Stimulated activated CD8-positive, alpha-beta memory T cell treated with anti-CD3 and anti-CD28 coated beads, Interleukin-2, amount 100 ng/mL, for 48 hours (primary cell): ENCODE measurements at regions not wholly inside any gene's neighbourhood (a gene's known extent, or its start where the extent isn't known, plus 50 kb on each side); places are given as distances from the start of the nearest gene placed in this dataset.

ENCODE experiments used
- DNase-seq, 2 donors: peaks; one replicate each; pipeline ENCODE4 v3.0.0-alpha.2; 2020; ENCODE audit warnings: low read depth in 2 of 2

DNA sequence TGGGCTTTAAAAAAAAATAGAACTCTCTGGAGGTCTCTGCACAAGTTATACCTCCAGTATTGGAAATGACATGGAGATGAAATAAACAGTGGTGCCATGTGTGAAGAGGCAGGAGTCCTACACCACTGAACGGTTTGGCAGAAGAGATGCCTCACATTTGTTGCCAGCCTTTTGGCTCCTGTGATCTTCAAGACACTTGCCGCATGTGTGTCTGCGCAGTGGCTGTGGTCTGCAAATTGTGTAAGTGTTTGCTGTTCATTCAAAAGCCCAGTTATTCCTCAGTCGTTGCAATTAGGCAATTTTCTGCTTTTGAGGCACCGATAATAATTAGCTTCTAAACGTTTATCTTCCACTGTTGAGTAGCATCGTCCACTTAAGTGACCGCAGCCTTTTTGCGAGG lies 319.1 kb downstream of the BRD1 start:
- DNase-seq = no peak

DNA sequence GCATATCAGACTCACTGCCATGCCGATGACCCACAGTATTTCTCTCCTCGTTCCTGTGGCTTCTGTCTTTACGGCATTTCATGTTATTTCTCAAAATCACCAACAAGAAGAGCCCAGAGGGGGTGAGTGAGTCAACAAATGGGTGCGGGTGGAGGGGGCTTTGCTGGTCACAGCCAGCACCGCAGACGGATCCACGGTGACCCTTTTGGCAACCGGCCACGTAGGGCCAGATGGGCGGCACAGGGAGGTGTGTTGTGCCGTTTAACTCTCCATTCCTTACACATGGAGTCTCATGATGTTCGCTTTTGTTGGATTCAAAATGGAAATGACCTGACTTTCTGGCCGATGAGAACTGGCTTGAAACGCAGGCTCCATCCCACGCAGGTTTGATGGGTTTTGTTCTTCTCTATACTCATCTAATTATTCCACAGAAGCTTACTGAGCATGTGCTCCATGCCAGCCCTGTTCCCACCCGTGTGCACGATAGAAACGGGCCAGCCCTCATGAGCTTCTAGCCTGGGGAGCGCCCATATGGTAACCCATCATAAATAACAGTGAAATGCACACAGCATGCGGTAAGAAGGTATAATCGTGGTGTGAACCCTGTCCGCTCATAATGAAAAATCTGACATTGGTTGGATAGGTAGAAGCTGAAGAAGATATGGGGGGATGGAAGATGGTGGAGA lies 319.9 kb downstream of the BRD1 start:
- no peak for DNase-seq

DNA sequence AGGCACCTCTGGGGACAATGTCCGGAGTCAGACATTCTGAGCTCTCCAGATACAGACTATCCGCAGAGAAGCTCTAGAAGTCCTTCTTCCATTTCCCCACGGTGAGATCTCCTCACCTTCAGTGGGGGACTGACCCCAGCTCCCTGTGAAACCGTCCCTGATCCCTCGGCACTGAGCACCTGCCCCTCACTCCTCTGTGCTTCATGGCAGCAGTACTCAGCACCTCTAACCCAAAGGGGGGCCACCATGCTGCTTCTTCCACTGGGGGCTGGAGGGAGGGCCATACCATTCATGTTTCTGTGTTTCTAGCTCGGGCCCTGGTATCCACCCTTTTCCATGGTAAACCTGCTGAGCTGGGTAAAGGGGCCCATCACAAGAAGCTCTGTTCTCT lies 321.7 kb downstream of the BRD1 start:
- DNase-seq = no peak

DNA sequence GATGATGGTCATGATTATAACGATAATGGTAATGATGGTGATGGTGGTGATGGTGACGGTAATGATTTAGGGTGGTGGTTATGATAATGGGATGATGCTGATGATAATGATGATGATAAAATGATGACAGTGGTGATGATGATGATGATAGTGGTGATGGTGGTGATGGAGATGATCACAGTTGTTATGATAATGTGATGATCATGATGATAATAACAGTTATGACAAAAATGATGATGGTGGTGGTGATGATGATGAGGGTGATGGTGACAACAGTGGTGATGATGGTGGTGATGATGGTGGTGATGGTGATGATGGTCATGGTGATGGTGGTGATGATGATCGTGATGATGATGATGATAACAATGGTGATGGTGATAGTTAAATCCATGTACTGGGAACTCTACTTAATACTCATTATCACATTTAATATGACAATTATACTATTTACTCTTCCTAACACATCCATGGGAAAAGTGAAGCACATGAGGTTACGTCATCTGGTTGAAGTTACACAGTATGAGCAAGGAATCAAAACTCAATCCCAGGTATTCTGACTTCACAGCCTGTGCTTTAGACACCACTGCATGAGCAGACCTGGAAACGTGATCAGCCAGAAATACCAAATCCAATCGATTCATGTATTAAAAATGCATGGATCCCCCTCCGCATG lies 322.2 kb downstream of the BRD1 start:
- no peak for DNase-seq

DNA sequence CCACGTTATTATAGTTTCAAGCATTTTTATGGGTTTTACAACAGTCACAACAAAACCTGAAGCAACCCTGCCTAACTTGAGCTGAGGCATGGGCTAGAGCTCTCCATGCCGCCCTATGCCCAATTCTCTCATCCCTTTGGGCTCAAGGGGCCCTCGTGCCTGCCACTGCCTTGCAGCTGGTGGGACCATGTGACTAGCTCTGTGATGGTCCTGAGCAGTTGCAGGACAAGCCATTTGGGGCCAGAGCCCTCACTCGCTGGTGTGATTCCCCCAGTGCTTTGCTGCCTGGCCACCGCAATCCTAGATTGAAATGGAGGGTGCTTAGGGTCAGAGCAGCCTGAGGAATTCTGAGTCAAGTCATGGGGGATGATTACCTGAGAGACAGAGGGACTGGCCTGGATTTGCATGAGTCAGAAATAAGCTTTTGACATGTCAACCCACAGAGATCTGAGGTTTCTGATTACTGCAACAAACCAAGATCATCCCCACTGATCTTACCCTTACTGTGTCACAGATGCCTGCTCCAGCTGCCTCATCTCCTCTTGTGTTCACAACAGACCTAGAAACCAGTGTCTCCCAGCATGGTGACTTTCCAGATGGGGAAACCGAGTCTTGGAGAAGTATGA lies 323.7 kb downstream of the BRD1 start:
- no peak for DNase-seq

DNA sequence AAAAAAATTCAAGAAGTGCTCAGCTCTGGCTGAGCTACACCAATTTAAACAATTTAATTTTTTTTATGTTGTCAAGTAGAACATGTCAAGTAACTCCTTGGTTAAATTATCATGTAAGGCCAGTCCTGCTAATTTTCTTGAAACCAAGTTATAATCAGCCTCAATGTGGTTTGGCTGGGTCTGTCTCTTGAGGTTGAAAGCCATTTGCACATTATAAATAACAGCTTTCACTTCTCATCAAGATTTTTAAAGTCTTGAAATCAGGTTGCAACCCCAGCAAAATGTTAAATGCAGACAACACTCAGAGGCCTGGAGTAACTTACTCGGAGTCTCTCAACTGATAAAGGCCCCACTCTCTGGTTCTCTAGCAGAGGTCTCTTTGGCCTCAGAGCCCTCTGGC lies 324.4 kb downstream of the BRD1 start:
- DNase-seq = no peak

DNA sequence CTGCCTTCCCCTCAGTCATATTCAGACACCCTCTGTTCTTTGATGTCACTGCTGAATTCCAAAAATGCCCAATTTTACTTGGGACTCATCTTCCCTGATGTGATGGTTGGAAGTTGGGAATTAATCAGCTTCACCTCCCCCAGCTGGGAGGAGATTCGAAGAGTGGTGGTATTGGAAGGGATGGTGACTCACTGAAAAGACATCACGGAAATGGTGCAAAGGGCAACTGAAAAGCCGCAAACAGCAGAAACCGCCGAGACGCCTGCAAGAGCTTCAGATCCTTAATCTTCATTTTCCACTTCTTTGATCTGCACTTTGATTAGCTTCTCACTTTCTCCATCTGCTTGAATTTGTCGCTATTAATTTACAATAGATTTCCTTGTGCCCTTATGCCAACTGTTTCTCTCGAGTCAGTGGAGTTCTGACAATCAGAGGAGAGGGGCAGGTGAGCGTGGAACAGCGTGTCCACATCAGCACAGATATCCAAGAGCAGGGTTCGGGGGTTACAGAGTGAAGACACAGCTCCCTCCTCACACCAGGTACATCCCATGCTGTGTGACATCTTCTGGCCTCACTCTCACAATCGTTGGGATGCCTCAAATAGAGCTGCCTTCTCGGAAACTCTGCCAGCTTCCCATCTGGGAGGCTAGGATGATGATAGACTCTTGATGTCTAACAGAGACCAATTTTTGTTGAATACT lies 325.4 kb downstream of the BRD1 start:
- no peak for DNase-seq

DNA sequence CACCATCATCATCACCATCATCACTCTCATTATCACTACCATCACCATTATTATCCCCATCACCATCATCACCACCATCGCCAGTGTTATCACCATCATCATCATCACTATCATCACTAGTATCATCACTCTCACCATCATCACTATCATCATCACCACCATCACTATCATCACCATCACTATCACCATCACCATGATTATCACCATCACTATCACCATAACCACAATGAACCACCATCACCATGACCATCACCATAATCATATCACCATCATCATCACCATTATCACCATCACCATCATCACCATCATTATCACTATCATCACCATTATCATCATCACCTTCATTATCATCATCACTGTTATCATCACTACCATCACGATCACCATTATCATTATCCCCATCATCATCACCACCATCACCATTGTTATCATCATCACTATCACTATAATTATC lies 326.7 kb downstream of the BRD1 start:
- no peak for DNase-seq

DNA sequence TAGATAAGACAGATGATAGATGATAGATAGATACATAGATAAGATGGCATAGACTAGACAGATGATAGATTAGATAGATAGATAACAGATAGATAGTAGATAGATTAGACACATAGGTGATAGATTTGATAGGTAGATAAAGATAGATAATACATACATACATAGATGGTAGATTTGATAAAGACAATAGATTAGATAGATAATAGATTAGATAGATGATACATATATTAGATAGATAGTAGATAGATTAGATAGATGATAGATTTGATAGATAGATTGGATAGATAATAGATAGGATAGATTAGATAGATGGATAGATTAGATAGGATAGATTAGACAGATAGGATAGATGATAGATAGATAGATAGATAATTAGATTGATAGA lies 327.6 kb downstream of the BRD1 start:
- DNase-seq = no peak

DNA sequence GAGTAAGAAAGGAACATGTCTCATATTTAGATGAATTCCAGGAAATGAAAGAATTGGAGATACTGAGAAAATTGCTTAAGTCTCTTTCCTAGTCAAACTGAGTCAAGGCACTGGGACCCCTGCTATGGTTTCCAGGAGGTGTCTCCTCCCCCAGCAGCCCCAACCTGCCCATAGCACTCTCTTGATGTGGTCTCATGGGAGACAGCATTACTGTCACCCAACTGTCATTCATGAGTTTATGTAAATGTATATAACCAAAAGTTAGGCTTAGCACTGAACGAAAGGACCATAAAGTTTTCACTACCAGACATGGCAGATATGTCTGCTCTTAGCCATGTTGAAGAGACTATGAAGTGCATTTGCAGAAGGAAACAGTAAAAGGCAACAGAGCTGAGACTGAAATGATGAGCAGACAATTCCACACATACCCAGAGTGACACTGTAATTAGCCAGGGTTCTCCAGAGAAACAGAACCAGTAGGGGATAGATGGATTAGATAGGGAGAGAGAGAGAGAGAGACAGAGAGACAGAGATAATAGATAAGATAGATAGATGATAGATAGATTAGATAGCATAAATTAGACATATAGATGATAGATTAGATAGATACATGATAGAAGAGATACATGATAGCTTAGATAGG lies 328.1 kb downstream of the BRD1 start:
- no peak for DNase-seq

DNA sequence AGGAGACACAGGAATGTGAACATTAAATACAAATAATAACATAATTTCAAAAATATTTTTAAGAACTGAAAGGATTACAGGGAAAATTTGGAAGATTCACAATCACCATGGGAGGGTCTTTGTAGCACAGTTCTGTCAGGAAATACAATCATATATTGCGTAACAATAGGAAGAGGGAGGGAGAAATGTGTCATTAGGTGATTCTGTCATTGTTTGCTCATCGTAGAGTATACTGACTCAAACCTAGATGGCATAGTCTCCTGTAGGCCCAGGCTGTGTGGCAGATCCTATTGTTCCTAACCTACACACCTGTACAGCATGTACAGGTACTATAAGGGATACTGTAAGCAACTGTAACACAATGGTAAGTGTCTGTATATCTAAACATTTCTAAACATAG lies 330.4 kb downstream of the BRD1 start:
- DNase-seq = no peak

DNA sequence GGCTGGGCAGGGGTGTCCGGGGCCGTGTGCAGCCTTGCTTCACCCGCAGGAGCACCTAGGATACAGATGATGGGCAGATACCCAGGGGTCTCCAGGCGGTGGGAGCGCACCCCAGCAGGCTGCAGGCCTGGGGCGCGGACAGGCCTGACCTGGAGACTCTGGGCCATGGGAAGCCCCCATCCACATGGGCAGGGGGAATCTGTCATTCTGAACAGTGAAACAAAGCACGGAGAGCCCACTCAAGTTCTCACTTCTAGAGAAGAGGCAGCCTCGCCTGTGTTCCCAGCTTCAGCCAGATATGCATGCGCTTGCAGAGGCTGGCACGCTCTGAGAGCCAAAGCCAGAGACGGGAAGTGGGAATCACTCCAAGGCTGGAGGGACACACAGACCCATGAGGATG lies 333.1 kb downstream of the BRD1 start:
- DNase-seq = no peak

DNA sequence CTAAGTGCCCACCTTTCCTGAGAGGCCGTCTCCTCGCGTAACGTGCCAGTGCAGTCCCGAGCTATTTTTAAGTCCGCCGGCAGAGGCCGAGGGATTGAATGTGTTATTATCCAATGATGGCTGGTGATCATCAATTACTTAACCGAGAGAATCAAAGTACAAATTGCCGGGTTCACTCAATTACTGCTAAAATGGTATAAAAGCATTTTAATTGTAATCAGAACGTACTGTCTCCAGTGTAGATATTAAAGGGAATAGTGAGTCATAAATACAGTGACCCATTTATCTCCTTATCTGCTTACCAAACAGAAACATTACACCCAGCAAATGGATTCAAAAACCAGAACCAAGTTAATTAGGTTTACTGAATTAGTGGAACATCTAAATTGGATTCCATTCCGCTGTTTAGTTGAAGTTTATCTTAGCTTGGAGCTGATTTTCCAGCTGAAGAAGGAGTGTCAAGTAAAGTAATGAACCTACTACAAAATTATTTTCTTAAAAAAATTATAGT lies 334.9 kb downstream of the BRD1 start:
- no peak for DNase-seq

DNA sequence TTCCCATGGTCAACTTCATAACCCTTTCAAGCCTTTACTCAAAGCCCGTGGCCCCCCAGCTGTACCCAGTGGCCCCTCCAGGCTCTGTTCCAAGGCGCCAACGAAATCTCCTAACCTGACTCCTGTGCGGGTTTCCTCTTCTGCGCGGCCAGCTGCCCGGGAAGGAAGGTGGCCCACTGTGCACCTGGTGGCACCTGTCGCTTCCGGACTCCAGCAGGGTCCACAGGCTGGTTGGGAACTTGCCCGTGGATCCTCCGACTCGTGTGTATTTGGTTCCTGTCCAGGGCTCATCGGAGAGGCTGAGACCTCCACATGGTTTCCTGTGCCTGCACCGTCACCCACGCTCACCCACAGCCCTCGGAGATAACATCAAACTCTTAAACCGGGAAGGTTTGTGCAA lies 335.4 kb downstream of the BRD1 start:
- no peak for DNase-seq

DNA sequence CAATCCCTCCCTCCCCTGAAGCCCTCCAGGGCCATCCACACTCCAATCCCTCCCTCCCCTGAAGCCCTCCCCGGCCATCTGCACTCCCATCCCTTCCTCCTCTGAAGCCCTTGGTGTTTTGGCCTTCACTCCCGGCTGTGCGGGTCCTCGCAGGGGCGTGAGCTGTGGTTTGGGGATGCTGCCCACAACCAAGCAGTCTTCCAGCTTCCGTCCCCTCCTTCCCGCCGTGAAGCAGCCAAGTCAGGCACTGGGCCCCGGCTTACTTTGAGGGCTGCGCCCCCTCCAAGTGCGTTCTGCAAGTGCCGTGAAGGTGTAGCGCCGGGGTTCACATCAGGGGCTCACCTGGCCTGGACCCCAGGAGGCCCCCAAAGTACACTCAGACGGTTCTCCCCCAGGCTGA lies 335.9 kb downstream of the BRD1 start:
- no peak for DNase-seq

DNA sequence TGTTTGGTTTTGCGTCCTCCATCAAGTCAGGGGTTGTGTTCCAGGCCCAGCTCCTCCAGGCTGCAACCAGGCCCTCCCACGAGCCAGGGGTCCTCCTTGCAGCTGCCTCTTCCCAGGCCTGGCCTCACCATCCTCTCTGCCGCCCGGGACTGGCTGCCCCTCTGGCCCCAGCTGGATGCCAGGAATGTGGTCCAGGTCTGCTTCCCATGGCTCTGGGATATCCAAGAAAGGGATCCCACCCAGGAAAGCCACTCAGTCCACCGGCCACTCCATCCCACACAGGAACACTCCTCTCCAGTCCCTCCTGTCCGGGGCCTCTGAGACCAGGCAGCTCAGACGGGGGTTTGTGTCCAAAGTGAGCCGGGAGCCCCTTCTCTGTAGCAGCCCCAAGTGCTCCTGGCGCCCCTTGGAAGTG lies 336.4 kb downstream of the BRD1 start:
- DNase-seq = no peak

DNA sequence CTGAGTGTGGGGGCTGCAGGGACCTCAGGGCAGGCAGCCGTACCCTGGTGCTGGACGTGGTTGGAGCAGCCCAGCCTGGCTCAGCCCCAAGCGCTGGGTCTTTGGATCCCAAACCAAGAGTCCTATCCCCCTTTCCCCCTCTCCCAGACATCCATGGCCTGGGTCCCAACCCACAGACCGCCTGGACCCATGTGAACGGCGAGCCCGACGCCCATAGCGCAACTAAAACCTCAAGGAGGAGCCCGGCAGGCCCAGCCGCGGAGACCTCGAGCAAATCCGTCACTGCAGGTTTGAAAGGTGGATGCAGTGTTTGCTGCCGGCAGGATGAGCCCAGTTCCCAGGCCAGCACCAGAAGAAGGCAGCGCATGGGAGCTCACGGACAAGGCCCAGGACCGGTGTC lies 337.0 kb downstream of the BRD1 start:
- no peak for DNase-seq

DNA sequence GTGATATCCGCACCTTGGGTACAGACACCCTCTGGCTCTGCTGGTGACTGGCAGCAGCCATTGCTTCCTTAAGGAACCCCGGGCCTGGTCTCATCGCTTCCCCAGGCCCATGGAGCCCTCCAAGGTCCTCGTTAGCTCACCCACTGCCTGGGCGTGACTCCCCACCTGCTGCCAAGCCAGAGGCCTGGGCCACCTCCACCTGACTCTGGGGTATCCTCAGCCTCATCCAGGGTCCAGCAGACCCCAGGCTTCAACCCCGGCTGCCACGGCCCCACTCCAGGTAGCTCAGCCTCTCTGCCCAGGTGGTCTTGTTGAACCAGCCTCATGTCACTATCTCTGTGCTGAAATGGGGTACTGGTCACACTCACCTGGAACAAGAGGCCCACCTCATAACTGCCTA lies 337.9 kb downstream of the BRD1 start:
- no peak for DNase-seq

DNA sequence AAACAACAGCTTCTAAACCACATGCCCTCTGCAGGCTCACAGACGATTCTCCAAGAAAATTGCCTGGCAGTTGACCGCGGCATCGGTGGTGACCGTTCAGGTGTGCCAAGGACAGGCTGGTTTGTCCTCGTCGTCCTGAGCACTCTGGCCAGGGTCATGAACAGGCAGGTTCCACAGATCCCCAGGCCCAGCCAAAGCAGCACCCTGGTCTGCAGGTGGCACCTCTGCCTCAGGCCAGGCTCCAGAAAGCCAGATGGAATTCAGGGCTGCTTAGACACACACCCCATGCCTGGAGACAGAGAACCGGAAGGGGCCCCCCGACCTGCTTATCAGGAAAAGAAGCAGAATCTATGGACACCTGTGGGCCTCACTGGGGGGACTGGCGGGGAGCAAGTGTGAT lies 338.7 kb downstream of the BRD1 start:
- no peak for DNase-seq

DNA sequence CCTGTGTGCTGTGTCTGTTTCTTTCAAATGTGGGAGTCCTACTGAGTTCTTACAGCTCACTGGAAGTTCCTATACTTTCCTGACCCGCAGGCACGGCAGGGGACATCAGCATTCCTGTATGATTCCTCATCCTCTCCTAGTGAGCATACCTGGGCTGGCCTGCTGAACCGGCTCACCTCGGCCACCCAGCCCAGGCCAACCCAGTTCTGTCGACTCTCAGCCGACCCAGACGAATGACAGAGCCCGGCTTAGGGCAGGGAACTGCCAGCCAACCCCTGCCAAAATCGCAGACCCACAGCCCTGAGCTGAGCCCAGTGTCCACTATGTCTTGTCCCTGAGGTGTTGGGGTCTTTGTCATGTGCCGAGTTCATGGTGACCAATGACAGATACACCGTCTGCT lies 339.7 kb downstream of the BRD1 start:
- DNase-seq = no peak

DNA sequence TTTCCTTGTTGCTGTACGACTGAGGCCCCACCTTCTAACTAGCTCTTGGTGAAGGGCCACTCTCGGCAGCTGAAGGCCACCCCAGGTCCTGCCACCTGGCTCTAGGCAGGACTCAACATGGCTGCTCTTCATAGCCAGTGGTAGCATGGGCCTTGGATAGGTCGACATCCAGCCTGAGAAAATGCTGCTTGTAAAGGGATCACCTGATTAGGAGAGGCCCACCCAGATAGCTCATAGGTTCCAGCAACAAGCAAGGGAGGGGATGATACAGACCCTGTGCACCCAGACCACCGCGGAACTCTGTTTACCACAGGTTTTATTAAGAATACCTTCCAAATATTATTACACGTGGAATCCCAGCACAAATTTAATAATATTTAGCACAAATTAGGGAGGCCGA lies 341.4 kb downstream of the BRD1 start:
- DNase-seq = no peak

DNA sequence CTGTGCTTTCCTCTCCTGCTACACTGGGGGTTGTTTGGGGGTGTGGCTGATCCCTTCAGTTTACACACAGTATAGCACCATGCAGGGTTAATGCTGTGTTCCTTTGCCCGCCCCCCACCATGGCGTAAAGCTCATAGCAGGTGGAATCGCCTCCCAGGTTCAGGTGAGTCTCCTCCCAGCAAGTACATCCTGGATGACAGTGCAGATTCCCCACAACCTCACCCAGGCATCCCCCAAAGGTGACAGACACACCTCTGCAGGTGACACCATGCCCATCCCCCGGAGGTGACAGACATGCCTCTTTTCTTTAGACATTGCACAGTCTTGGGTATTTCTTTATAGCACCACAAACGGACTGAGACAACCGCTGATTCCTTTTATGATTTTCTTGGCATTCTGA lies 343.7 kb downstream of the BRD1 start:
- DNase-seq = no peak
